ENCODE measurements at regions not wholly inside any gene's neighbourhood (a gene's known extent, or its start where the extent isn't known, plus 50 kb on each side); places are given as distances from the start of the nearest gene placed in this dataset.

GRCh38 chr3:66625505-66626216 lies 124.8 kb upstream of the LRIG1 start:
- TF ChIP-seq YY1 (IDR thresholded peaks at IDR 0.05; ENCODE audit: insufficient read depth, insufficient read length) (no peak), ZNF274 (IDR thresholded peaks at IDR 0.05; ENCODE audit: low read depth, low read length) (no peak)
